Ishikawa (cell line): ENCODE measurements at regions not wholly inside any gene's neighbourhood (a gene's known extent, or its start where the extent isn't known, plus 50 kb on each side); places are given as distances from the start of the nearest gene placed in this dataset.

Experiments
- CEBPB ChIP-seq: IDR thresholded peaks from 2 replicates; pipeline ENCODE4 v1.6.1; 2012
- CREB1 ChIP-seq: IDR thresholded peaks from 2 replicates; pipeline ENCODE4 v1.6.1; 2012; ENCODE audit warnings: low read depth
- EGR1 ChIP-seq: IDR thresholded peaks from 2 replicates; pipeline ENCODE4 v1.6.1; 2012
- EP300 ChIP-seq: IDR thresholded peaks from 2 replicates; pipeline ENCODE4 v1.6.1; 2012; ENCODE audit warnings: borderline replicate concordance
- FOXM1 ChIP-seq: IDR thresholded peaks from 2 replicates; pipeline ENCODE4 v1.6.1; 2012; ENCODE audit warnings: low read depth, borderline replicate concordance
- RAD21 ChIP-seq: IDR thresholded peaks from 2 replicates; pipeline ENCODE4 v1.6.1; 2012; ENCODE audit warnings: low read depth
- TAF1 ChIP-seq: IDR thresholded peaks from 2 replicates; pipeline ENCODE4 v1.6.1; 2012; ENCODE audit warnings: low read depth, mild to moderate bottlenecking
- TCF12 ChIP-seq: IDR thresholded peaks from 2 replicates; pipeline ENCODE4 v1.6.1; 2012; ENCODE audit warnings: low read depth
- TEAD4 ChIP-seq: IDR thresholded peaks from 2 replicates; pipeline ENCODE4 v1.6.1; 2012
- YY1 ChIP-seq: IDR thresholded peaks from 2 replicates; pipeline ENCODE4 v1.6.1; 2012; ENCODE audit warnings: low read depth
- ZBTB7A ChIP-seq: IDR thresholded peaks from 2 replicates; pipeline ENCODE4 v1.6.1; 2012; ENCODE audit warnings: low read depth
- TF ChIP-seq, protein P1 (sequence below): IDR thresholded peaks from 2 replicates; pipeline ENCODE4 v1.6.1; 2012
- TF ChIP-seq, protein P2 (sequence below): IDR thresholded peaks from 2 replicates; pipeline ENCODE4 v1.6.1; 2012; ENCODE audit warnings: low read depth, mild to moderate bottlenecking
- TF ChIP-seq, protein P3 (sequence below): IDR thresholded peaks from 2 replicates; pipeline ENCODE4 v1.6.1; 2012

DNA sequence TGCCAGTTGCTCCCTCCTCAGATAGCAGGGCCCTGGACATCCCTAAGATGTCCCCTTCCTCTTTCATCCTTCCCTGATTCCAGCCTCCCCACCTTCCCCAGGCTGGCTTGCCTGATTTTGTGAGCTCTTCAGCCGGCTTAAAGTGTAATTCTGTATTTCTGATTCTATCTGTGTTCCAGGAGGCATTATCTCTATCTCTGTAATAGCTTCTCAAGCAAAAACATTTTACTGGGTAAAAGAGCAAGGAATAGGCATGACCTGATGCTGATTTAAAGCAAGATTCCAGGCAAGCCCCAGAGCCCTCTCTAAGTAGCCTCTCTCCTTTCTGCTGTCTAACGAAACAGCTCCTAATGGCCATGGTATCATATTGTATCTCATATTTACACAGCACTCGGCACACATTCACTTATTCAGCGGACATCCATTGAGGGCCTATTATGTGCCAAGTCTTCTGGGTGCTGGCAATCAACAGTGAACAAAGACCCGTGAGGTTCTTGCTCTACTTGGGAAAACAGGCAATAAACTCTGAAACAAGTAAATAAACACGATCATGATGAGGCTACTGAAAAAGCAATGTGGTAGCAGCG is 100.9 kb upstream of the MSX2 start:
- TF ChIP-seq TAF1 (no peak), EP300 (no peak), EGR1 (no peak), RAD21 (no peak), TCF12 (no peak), CEBPB (no peak), YY1 (no peak), TEAD4 (no peak), CREB1 (no peak), FOXM1 (no peak), ZBTB7A (no peak)
- TF ChIP-seq, protein P1, sequence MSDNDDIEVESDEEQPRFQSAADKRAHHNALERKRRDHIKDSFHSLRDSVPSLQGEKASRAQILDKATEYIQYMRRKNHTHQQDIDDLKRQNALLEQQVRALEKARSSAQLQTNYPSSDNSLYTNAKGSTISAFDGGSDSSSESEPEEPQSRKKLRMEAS, result no peak
- TF ChIP-seq, protein P2, sequence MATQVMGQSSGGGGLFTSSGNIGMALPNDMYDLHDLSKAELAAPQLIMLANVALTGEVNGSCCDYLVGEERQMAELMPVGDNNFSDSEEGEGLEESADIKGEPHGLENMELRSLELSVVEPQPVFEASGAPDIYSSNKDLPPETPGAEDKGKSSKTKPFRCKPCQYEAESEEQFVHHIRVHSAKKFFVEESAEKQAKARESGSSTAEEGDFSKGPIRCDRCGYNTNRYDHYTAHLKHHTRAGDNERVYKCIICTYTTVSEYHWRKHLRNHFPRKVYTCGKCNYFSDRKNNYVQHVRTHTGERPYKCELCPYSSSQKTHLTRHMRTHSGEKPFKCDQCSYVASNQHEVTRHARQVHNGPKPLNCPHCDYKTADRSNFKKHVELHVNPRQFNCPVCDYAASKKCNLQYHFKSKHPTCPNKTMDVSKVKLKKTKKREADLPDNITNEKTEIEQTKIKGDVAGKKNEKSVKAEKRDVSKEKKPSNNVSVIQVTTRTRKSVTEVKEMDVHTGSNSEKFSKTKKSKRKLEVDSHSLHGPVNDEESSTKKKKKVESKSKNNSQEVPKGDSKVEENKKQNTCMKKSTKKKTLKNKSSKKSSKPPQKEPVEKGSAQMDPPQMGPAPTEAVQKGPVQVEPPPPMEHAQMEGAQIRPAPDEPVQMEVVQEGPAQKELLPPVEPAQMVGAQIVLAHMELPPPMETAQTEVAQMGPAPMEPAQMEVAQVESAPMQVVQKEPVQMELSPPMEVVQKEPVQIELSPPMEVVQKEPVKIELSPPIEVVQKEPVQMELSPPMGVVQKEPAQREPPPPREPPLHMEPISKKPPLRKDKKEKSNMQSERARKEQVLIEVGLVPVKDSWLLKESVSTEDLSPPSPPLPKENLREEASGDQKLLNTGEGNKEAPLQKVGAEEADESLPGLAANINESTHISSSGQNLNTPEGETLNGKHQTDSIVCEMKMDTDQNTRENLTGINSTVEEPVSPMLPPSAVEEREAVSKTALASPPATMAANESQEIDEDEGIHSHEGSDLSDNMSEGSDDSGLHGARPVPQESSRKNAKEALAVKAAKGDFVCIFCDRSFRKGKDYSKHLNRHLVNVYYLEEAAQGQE, result no peak
- TF ChIP-seq, protein P3, sequence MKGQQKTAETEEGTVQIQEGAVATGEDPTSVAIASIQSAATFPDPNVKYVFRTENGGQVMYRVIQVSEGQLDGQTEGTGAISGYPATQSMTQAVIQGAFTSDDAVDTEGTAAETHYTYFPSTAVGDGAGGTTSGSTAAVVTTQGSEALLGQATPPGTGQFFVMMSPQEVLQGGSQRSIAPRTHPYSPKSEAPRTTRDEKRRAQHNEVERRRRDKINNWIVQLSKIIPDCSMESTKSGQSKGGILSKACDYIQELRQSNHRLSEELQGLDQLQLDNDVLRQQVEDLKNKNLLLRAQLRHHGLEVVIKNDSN, result no peak
